ENCODE measurements at regions not wholly inside any gene's neighbourhood (a gene's known extent, or its start where the extent isn't known, plus 50 kb on each side); places are given as distances from the start of the nearest gene placed in this dataset.

GRCh38 chr6:81601918-81602317 lies 150.6 kb downstream of the TENT5A start:
- TF ChIP-seq YY1 (IDR thresholded peaks at IDR 0.05; ENCODE audit: insufficient read depth, insufficient read length) (no peak), ZNF274 (IDR thresholded peaks at IDR 0.05; ENCODE audit: low read depth, low read length) (no peak)

All from NT2/D1 (cell line).